ENCODE measurements at regions not wholly inside any gene's neighbourhood (a gene's known extent, or its start where the extent isn't known, plus 50 kb on each side); places are given as distances from the start of the nearest gene placed in this dataset.

- 61 to 73% methylated on average over 3 of the region's 3 CpGs for WGBS, 2 donors
- Histone ChIP-seq H3K9me3 (ENCODE audit: control insufficient read depth in 2 of 2, insufficient read depth in 1 of 2, low read depth in 1 of 2, low read length in 1 of 2) (peaks cover 0 to 14% of the 10 kb centered on the region in 2 donors), H3K4me3 (ENCODE audit: low read depth in 1 of 2, low read length in 2 of 2) (no peak overlapping the region), H3K27ac (ENCODE audit: low read depth in 2 of 2, low read length in 1 of 2) (no peak overlapping the region), H3K36me3 (ENCODE audit: control insufficient read depth in 2 of 2, insufficient read depth in 2 of 2, low read length in 1 of 2) (no peaks in the 10 kb centered on the region), H3K27me3 (ENCODE audit: control insufficient read depth in 1 of 2, insufficient read depth in 2 of 2, low read length in 2 of 2) (no peaks in the 10 kb centered on the region), H3K4me1 (ENCODE audit: control insufficient read depth in 2 of 2, insufficient read depth in 2 of 2, low read length in 1 of 2) (no peaks in the 10 kb centered on the region)
These were observed 89.2 kb downstream of the ZNF365 start for GRCh38 chr10:62463364-62463763.

- peaks cover 0 to 14% of the 10 kb centered on the region in 2 donors for H3K9me3 ChIP-seq (ENCODE audit: control insufficient read depth in 2 of 2, insufficient read depth in 1 of 2, low read depth in 1 of 2, low read length in 1 of 2)
- H3K27me3 ChIP-seq (ENCODE audit: control insufficient read depth in 1 of 2, insufficient read depth in 2 of 2, low read length in 2 of 2) = no peaks in the 10 kb centered on the region
- H3K27ac ChIP-seq (ENCODE audit: low read depth in 2 of 2, low read length in 1 of 2) = no peak overlapping the region
- 70 to 77% methylated on average over 2 of the region's 2 CpGs for WGBS, 2 donors
- H3K4me3 ChIP-seq (ENCODE audit: low read depth in 1 of 2, low read length in 2 of 2) = no peak overlapping the region
- H3K36me3 ChIP-seq (ENCODE audit: control insufficient read depth in 2 of 2, insufficient read depth in 2 of 2, low read length in 1 of 2) = no peaks in the 10 kb centered on the region
- H3K4me1 ChIP-seq (ENCODE audit: control insufficient read depth in 2 of 2, insufficient read depth in 2 of 2, low read length in 1 of 2) = no peaks in the 10 kb centered on the region
These were observed 90.1 kb downstream of the ZNF365 start for GRCh38 chr10:62464308-62464707.

DNA sequence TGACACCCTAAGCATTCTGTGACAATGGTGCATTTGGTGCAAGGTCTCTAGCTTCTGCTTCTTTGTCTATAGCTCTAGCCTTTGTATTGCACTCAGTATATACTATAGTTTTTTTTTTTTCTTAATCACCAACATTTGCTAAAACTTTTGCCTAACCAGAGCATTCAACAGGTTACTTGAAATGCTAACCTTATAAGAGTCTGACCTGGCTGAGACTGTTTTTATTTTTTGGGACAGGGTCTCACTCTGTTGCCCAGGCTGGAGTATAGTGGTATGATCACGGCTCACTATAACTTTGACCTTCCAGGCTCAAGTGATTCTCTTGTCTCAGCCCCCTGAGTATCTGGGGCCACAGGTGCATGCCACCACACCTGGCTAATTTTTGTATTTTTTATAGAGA lies 92.4 kb downstream of the ZNF365 start:
- H3K27me3 ChIP-seq (ENCODE audit: control insufficient read depth in 1 of 2, insufficient read depth in 2 of 2, low read length in 2 of 2) = no peaks in the 10 kb centered on the region
- H3K9me3 ChIP-seq (ENCODE audit: control insufficient read depth in 2 of 2, insufficient read depth in 1 of 2, low read depth in 1 of 2, low read length in 1 of 2) = peaks cover 0 to 14% of the 10 kb centered on the region in 2 donors
- no peak overlapping the region for H3K4me3 ChIP-seq (ENCODE audit: low read depth in 1 of 2, low read length in 2 of 2)
- no peak overlapping the region for H3K27ac ChIP-seq (ENCODE audit: low read depth in 2 of 2, low read length in 1 of 2)
- WGBS, 2 donors = 90 to 93% methylated on average over 1 of the region's 1 CpG
- H3K36me3 ChIP-seq (ENCODE audit: control insufficient read depth in 2 of 2, insufficient read depth in 2 of 2, low read length in 1 of 2) = no peaks in the 10 kb centered on the region
- no peaks in the 10 kb centered on the region for H3K4me1 ChIP-seq (ENCODE audit: control insufficient read depth in 2 of 2, insufficient read depth in 2 of 2, low read length in 1 of 2)

DNA sequence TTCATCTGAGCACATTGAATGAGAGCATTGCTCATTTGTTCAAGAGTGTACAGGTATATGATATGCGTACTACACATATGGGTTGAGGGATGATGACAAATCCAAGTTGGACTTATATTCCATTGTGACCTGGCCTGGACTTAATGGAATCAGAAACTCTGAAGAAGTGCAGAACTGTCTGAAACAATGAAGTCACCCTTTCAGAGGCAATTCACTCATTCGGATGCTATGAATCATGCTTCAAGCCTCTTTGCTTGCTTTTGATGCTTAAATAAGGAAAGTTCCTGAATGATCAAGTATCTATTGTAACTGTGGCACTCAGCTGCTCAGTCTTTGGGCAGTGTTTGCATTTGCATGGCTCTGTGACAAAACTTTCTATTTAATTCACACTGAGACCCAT lies 93.4 kb downstream of the ZNF365 start:
- Histone ChIP-seq H3K27me3 (ENCODE audit: control insufficient read depth in 1 of 2, insufficient read depth in 2 of 2, low read length in 2 of 2) (no peaks in the 10 kb centered on the region), H3K27ac (ENCODE audit: low read depth in 2 of 2, low read length in 1 of 2) (no peak overlapping the region), H3K36me3 (ENCODE audit: control insufficient read depth in 2 of 2, insufficient read depth in 2 of 2, low read length in 1 of 2) (no peaks in the 10 kb centered on the region), H3K4me1 (ENCODE audit: control insufficient read depth in 2 of 2, insufficient read depth in 2 of 2, low read length in 1 of 2) (no peaks in the 10 kb centered on the region), H3K9me3 (ENCODE audit: control insufficient read depth in 2 of 2, insufficient read depth in 1 of 2, low read depth in 1 of 2, low read length in 1 of 2) (peaks cover 0 to 14% of the 10 kb centered on the region in 2 donors), H3K4me3 (ENCODE audit: low read depth in 1 of 2, low read length in 2 of 2) (no peak overlapping the region)
- 79 to 84% methylated on average over 2 of the region's 2 CpGs for WGBS, 2 donors

- Histone ChIP-seq H3K36me3 (ENCODE audit: control insufficient read depth in 2 of 2, insufficient read depth in 2 of 2, low read length in 1 of 2) (no peaks in the 10 kb centered on the region), H3K27ac (ENCODE audit: low read depth in 2 of 2, low read length in 1 of 2) (no peak overlapping the region), H3K27me3 (ENCODE audit: control insufficient read depth in 1 of 2, insufficient read depth in 2 of 2, low read length in 2 of 2) (no peaks in the 10 kb centered on the region), H3K9me3 (ENCODE audit: control insufficient read depth in 2 of 2, insufficient read depth in 1 of 2, low read depth in 1 of 2, low read length in 1 of 2) (no peaks in the 10 kb centered on the region), H3K4me3 (ENCODE audit: low read depth in 1 of 2, low read length in 2 of 2) (no peak overlapping the region), H3K4me1 (ENCODE audit: control insufficient read depth in 2 of 2, insufficient read depth in 2 of 2, low read length in 1 of 2) (no peaks in the 10 kb centered on the region)
- WGBS, 2 donors = 82 to 86% methylated on average over 3 of the region's 3 CpGs
These were observed 97.5 kb downstream of the ZNF365 start for GRCh38 chr10:62471711-62472110.

DNA sequence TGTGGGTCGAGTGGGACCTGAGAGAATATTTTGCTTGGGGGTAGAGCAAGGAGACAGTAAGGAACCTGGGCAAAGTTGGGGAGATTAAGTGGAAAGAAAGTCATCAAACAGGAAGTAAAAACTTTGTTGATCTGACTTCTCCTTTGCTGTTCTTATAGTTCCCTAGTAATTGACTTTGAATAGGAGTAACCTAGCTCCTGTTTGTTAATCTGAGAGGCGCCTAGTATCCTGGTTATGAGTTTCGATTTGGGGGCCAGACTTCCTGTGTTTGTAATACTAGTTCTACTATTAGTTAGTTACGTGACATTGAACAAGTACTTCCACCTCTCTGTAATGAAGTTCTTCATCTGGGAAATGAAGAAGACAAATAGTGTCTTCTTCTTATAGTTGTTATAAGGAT lies 99.1 kb downstream of the ZNF365 start:
- no peaks in the 10 kb centered on the region for H3K9me3 ChIP-seq (ENCODE audit: control insufficient read depth in 2 of 2, insufficient read depth in 1 of 2, low read depth in 1 of 2, low read length in 1 of 2)
- no peak overlapping the region for H3K27ac ChIP-seq (ENCODE audit: low read depth in 2 of 2, low read length in 1 of 2)
- no peaks in the 10 kb centered on the region for H3K4me1 ChIP-seq (ENCODE audit: control insufficient read depth in 2 of 2, insufficient read depth in 2 of 2, low read length in 1 of 2)
- no peak overlapping the region for H3K4me3 ChIP-seq (ENCODE audit: low read depth in 1 of 2, low read length in 2 of 2)
- 75 to 78% methylated on average over 4 of the region's 4 CpGs for WGBS, 2 donors
- H3K36me3 ChIP-seq (ENCODE audit: control insufficient read depth in 2 of 2, insufficient read depth in 2 of 2, low read length in 1 of 2) = no peaks in the 10 kb centered on the region
- H3K27me3 ChIP-seq (ENCODE audit: control insufficient read depth in 1 of 2, insufficient read depth in 2 of 2, low read length in 2 of 2) = no peaks in the 10 kb centered on the region

DNA sequence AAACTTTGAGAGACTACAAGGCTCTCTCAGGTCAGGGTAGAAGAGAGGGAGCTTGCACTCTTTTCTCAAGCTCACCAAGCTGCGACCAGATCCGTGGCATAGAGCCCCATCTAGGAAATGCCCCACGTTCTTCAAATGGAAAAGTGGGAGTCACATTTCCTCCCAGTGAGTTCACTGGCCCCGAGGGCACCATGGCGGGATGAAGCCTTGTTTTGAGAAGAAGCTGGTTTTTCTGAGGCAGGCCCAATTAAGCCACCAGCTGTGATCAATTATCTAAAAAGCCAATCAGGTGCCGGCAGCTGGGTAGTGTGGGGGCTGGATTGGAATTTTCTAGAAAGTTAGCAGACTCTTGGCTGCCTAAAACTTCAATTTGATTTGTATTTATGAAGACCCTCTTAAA lies 101.4 kb downstream of the ZNF365 start:
- no peak overlapping the region for H3K4me3 ChIP-seq (ENCODE audit: low read depth in 1 of 2, low read length in 2 of 2)
- H3K4me1 ChIP-seq (ENCODE audit: control insufficient read depth in 2 of 2, insufficient read depth in 2 of 2, low read length in 1 of 2) = no peaks in the 10 kb centered on the region
- 72 to 77% methylated on average over 6 of the region's 6 CpGs for WGBS, 2 donors
- no peaks in the 10 kb centered on the region for H3K36me3 ChIP-seq (ENCODE audit: control insufficient read depth in 2 of 2, insufficient read depth in 2 of 2, low read length in 1 of 2)
- H3K27ac ChIP-seq (ENCODE audit: low read depth in 2 of 2, low read length in 1 of 2) = no peak overlapping the region
- no peaks in the 10 kb centered on the region for H3K27me3 ChIP-seq (ENCODE audit: control insufficient read depth in 1 of 2, insufficient read depth in 2 of 2, low read length in 2 of 2)
- H3K9me3 ChIP-seq (ENCODE audit: control insufficient read depth in 2 of 2, insufficient read depth in 1 of 2, low read depth in 1 of 2, low read length in 1 of 2) = no peaks in the 10 kb centered on the region

GRCh38 chr10:62479523-62479922 lies 105.4 kb downstream of the ZNF365 start:
- no peak overlapping the region for H3K27ac ChIP-seq (ENCODE audit: low read depth in 2 of 2, low read length in 1 of 2)
- H3K4me3 ChIP-seq (ENCODE audit: low read depth in 1 of 2, low read length in 2 of 2) = no peak overlapping the region
- 72 to 73% methylated on average over 4 of the region's 4 CpGs for WGBS, 2 donors
- no peaks in the 10 kb centered on the region for H3K36me3 ChIP-seq (ENCODE audit: control insufficient read depth in 2 of 2, insufficient read depth in 2 of 2, low read length in 1 of 2)
- H3K9me3 ChIP-seq (ENCODE audit: control insufficient read depth in 2 of 2, insufficient read depth in 1 of 2, low read depth in 1 of 2, low read length in 1 of 2) = no peaks in the 10 kb centered on the region
- no peaks in the 10 kb centered on the region for H3K4me1 ChIP-seq (ENCODE audit: control insufficient read depth in 2 of 2, insufficient read depth in 2 of 2, low read length in 1 of 2)
- H3K27me3 ChIP-seq (ENCODE audit: control insufficient read depth in 1 of 2, insufficient read depth in 2 of 2, low read length in 2 of 2) = no peaks in the 10 kb centered on the region

GRCh38 chr10:62480196-62480595 lies 106.0 kb downstream of the ZNF365 start:
- 14 to 31% methylated on average over 1 of the region's 1 CpG for WGBS, 2 donors

GRCh38 chr10:62482581-62482980 lies 108.4 kb downstream of the ZNF365 start:
- Histone ChIP-seq H3K27me3 (ENCODE audit: control insufficient read depth in 1 of 2, insufficient read depth in 2 of 2, low read length in 2 of 2) (no peaks in the 10 kb centered on the region), H3K4me1 (ENCODE audit: control insufficient read depth in 2 of 2, insufficient read depth in 2 of 2, low read length in 1 of 2) (no peaks in the 10 kb centered on the region)

More at GRCh38 chr10:62480196-62480595, 106.0 kb downstream of the ZNF365 start:
- no peak overlapping the region for H3K4me3 ChIP-seq (ENCODE audit: low read depth in 1 of 2, low read length in 2 of 2)
- no peaks in the 10 kb centered on the region for H3K36me3 ChIP-seq (ENCODE audit: control insufficient read depth in 2 of 2, insufficient read depth in 2 of 2, low read length in 1 of 2)
- H3K4me1 ChIP-seq (ENCODE audit: control insufficient read depth in 2 of 2, insufficient read depth in 2 of 2, low read length in 1 of 2) = no peaks in the 10 kb centered on the region
- H3K27ac ChIP-seq (ENCODE audit: low read depth in 2 of 2, low read length in 1 of 2) = no peak overlapping the region
- H3K27me3 ChIP-seq (ENCODE audit: control insufficient read depth in 1 of 2, insufficient read depth in 2 of 2, low read length in 2 of 2) = no peaks in the 10 kb centered on the region
- H3K9me3 ChIP-seq (ENCODE audit: control insufficient read depth in 2 of 2, insufficient read depth in 1 of 2, low read depth in 1 of 2, low read length in 1 of 2) = no peaks in the 10 kb centered on the region

More at GRCh38 chr10:62482581-62482980, 108.4 kb downstream of the ZNF365 start:
- no peaks in the 10 kb centered on the region for H3K9me3 ChIP-seq (ENCODE audit: control insufficient read depth in 2 of 2, insufficient read depth in 1 of 2, low read depth in 1 of 2, low read length in 1 of 2)
- 68 to 76% methylated on average over 1 of the region's 1 CpG for WGBS, 2 donors
- H3K4me3 ChIP-seq (ENCODE audit: low read depth in 1 of 2, low read length in 2 of 2) = no peak overlapping the region
- H3K27ac ChIP-seq (ENCODE audit: low read depth in 2 of 2, low read length in 1 of 2) = no peak overlapping the region
- no peaks in the 10 kb centered on the region for H3K36me3 ChIP-seq (ENCODE audit: control insufficient read depth in 2 of 2, insufficient read depth in 2 of 2, low read length in 1 of 2)
